ENCODE measurements at regions not wholly inside any gene's neighbourhood (a gene's known extent, or its start where the extent isn't known, plus 50 kb on each side); places are given as distances from the start of the nearest gene placed in this dataset.

GRCh38 chr5:92942762-92943161 lies 638.3 kb downstream of the NR2F1-AS1 start:
- TF ChIP-seq NANOG (IDR thresholded peaks at IDR 0.05; ENCODE audit: borderline replicate concordance) = no peak
- TF ChIP-seq, protein P1, sequence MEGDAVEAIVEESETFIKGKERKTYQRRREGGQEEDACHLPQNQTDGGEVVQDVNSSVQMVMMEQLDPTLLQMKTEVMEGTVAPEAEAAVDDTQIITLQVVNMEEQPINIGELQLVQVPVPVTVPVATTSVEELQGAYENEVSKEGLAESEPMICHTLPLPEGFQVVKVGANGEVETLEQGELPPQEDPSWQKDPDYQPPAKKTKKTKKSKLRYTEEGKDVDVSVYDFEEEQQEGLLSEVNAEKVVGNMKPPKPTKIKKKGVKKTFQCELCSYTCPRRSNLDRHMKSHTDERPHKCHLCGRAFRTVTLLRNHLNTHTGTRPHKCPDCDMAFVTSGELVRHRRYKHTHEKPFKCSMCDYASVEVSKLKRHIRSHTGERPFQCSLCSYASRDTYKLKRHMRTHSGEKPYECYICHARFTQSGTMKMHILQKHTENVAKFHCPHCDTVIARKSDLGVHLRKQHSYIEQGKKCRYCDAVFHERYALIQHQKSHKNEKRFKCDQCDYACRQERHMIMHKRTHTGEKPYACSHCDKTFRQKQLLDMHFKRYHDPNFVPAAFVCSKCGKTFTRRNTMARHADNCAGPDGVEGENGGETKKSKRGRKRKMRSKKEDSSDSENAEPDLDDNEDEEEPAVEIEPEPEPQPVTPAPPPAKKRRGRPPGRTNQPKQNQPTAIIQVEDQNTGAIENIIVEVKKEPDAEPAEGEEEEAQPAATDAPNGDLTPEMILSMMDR (conservative IDR thresholded peaks at IDR 0.05; ENCODE audit: low read depth in 2 of 2) = no peak
- TF ChIP-seq ETS1 (IDR thresholded peaks at IDR 0.05) = no peak
- TF ChIP-seq EZH2 (IDR thresholded peaks at IDR 0.05; ENCODE audit: low read depth, unreplicated experiment) = no peak
- no peak for TF ChIP-seq EZH2phosphoT487 (IDR thresholded peaks at IDR 0.05; ENCODE audit: unreplicated experiment)
- TF ChIP-seq POLR2AphosphoS5 (IDR thresholded peaks at IDR 0.05; ENCODE audit: low read depth) = no peak
- no peak for TF ChIP-seq CREB1 (CRISPR knock-in tag; IDR thresholded peaks at IDR 0.05; ENCODE audit: low read depth)

All from GM23338 (cell line).